Pancreas (tissue), 10 donors: ENCODE measurements at regions not wholly inside any gene's neighbourhood (a gene's known extent, or its start where the extent isn't known, plus 50 kb on each side); places are given as distances from the start of the nearest gene placed in this dataset.

Experiments used
- ATAC-seq, 4 donors: fragments of 200-7000 bp; cut with Tn5 transposase; one replicate each; pipeline versions ENCODE4 v1.8.0 to v1.9.1; 2020; ENCODE audit warnings: mild to moderate bottlenecking in 4 of 4, moderate library complexity in 4 of 4
- DNase-seq, 6 donors: peaks; one replicate each; pipeline ENCODE4 v3.0.0-alpha.2; 2020
- FAIRE-seq: peaks from 2 replicates; lab custom pipeline; 2012; peaks lifted over from hg19 to GRCh38; lab: Jason Lieb, UNC
- H3K27ac ChIP-seq, 4 donors: fragments of 200-600 bp; sonication (generic); 1 replicate in 3 of 4; 2 replicates in 1 of 4; pipeline versions ENCODE4 v1.5.0 to v1.8.0; 2020
- H3K27me3 ChIP-seq, 4 donors: fragments of 200-600 bp; one replicate each; pipeline ENCODE4 v1.8.0; 2021
- H3K36me3 ChIP-seq, 3 donors: fragments of 200-600 bp; sonication (generic) in 1 of 3; one replicate each; pipeline versions ENCODE4 v1.5.0 to v1.8.0; 2020 to 2021
- H3K4me1 ChIP-seq, 3 donors: fragments of 200-600 bp; one replicate each; pipeline ENCODE4 v1.8.0; 2021
- H3K4me3 ChIP-seq, 4 donors: fragments of 200-600 bp; sonication (generic) in 2 of 4; one replicate each; pipeline versions ENCODE4 v1.5.0 to v1.8.0; 2020 to 2021
- H3K9me3 ChIP-seq, 4 donors: fragments of 200-600 bp; one replicate each; pipeline ENCODE4 v1.8.0; 2021
- CTCF ChIP-seq, 4 donors: fragments of 200-600 bp; sonication (generic) in 3 of 4; IDR thresholded peaks; one replicate each; pipeline versions ENCODE4 v1.5.0 to v1.8.0; 2021; ENCODE audit warnings: antibody characterized with exemption in 4 of 4
- WGBS, 2 donors: extraction: QIAGEN DNeasy Blood & Tissue Kit; methylation state at CpG; one replicate each; pipeline ENCODE4 v1.1.7; 2013; 5-methylcytosine and 5-hydroxymethylcytosine counted together
- intact Hi-C, 3 donors: fragments of 100-400 bp; cut with DNase I; formaldehyde crosslinking; loops; one replicate each; pipeline versions ENCODE4 v1.11.1 to v1.14.2; 2022
- donor health status: healthy with polysubstance abuse.
- donor health status: DM: no; HTN: no; CAD: no; lungs with moderate emphysema.
- donor health status: DM: no; HTN: no; CAD: no.
- donor health status: control.
- donor health status: control.
- donor health status: Bipolar disorder and iron deficiency.
- donor health status: DM: yes; HTN: yes; CAD: no.
- donor health status: DM: no; HTN: no; CAD: no.
- donor health status: DM: no; HTN: no; CAD: no.
- donor health status: DM: yes; HTN: yes; CAD: no.

GRCh38 chr2:153057743-153058142, 339.3 kb downstream of the ARL6IP6 start:
- no peak for FAIRE-seq
- ATAC-seq: no peak

GRCh38 chr2:153055182-153055581, 336.8 kb downstream of the ARL6IP6 start:
- Histone ChIP-seq H3K4me1 (no peaks in the 10 kb centered on the region), H3K27me3 (no peaks in the 10 kb centered on the region), H3K9me3 (no peaks in the 10 kb centered on the region), H3K36me3 (no peaks in the 10 kb centered on the region), H3K27ac (no peak overlapping the region), H3K4me3 (no peak overlapping the region)
- TF ChIP-seq CTCF (IDR thresholded peaks at IDR 0.05): no peak
- intact Hi-C loops: no loop called here
- no peak for DNase-seq
- 11 to 17% methylated on average over 1 of the region's 1 CpG for WGBS, 2 donors
- ATAC-seq: no peak
- no peak for FAIRE-seq

More at GRCh38 chr2:153057743-153058142, 339.3 kb downstream of the ARL6IP6 start:
- H3K9me3 ChIP-seq: no peaks in the 10 kb centered on the region
- no peaks in the 10 kb centered on the region for H3K27me3 ChIP-seq
- H3K4me1 ChIP-seq: no peaks in the 10 kb centered on the region
- no peak overlapping the region for H3K4me3 ChIP-seq
- TF ChIP-seq CTCF (IDR thresholded peaks at IDR 0.05): no peak
- H3K36me3 ChIP-seq: no peaks in the 10 kb centered on the region
- intact Hi-C loops: no loop called here
- no peak overlapping the region for H3K27ac ChIP-seq
- DNase-seq: no peak
- WGBS, 2 donors: 48 to 59% methylated on average over 1 of the region's 1 CpG

GRCh38 chr2:153052807-153053559, 334.6 kb downstream of the ARL6IP6 start:
- DNase-seq: no peak
- no peak for FAIRE-seq
- Histone ChIP-seq H3K4me3 (no peak overlapping the region), H3K9me3 (no peaks in the 10 kb centered on the region), H3K27me3 (no peaks in the 10 kb centered on the region), H3K36me3 (no peaks in the 10 kb centered on the region), H3K4me1 (no peaks in the 10 kb centered on the region), H3K27ac (no peak overlapping the region)
- intact Hi-C loops: no loop called here
- no peak for ATAC-seq
- WGBS, 2 donors: 75 to 77% methylated on average over 6 of the region's 6 CpGs
- no peak for TF ChIP-seq CTCF (IDR thresholded peaks at IDR 0.05)

GRCh38 chr2:153047220-153047619, 328.8 kb downstream of the ARL6IP6 start:
- Histone ChIP-seq H3K4me1 (no peaks in the 10 kb centered on the region), H3K27me3 (no peaks in the 10 kb centered on the region), H3K9me3 (no peaks in the 10 kb centered on the region), H3K4me3 (no peak overlapping the region), H3K27ac (no peak overlapping the region), H3K36me3 (no peaks in the 10 kb centered on the region)
- 31 to 53% methylated on average over 1 of the region's 1 CpG for WGBS, 2 donors
- no peak for TF ChIP-seq CTCF (IDR thresholded peaks at IDR 0.05)
- intact Hi-C loops: no loop called here
- DNase-seq: no peak
- no peak for FAIRE-seq
- ATAC-seq: no peak

GRCh38 chr2:153043385-153043784, 325.0 kb downstream of the ARL6IP6 start:
- Histone ChIP-seq H3K27me3 (no peaks in the 10 kb centered on the region), H3K4me1 (no peaks in the 10 kb centered on the region), H3K36me3 (no peaks in the 10 kb centered on the region), H3K4me3 (no peak overlapping the region), H3K27ac (no peak overlapping the region), H3K9me3 (no peaks in the 10 kb centered on the region)
- intact Hi-C loops: no loop called here
- 49 to 59% methylated on average over 1 of the region's 1 CpG for WGBS, 2 donors
- DNase-seq (no peak), ATAC-seq (no peak), FAIRE-seq (no peak)
- TF ChIP-seq CTCF (IDR thresholded peaks at IDR 0.05): no peak
